ENCODE measurements at regions not wholly inside any gene's neighbourhood (a gene's known extent, or its start where the extent isn't known, plus 50 kb on each side); places are given as distances from the start of the nearest gene placed in this dataset.

GRCh38 chr7:136086712-136087111 is 109.6 kb upstream of the MTPN start:
- Histone ChIP-seq H3K36me3 (ENCODE audit: control insufficient read depth, insufficient read depth, low read length) (no peaks in the 10 kb centered on the region), H3K27me3 (ENCODE audit: control insufficient read depth, insufficient read depth, low read length) (no peaks in the 10 kb centered on the region), H3K4me3 (ENCODE audit: low read depth, low read length) (no peak overlapping the region)
- no peak for TF ChIP-seq CTCF (IDR thresholded peaks at IDR 0.05; ENCODE audit: insufficient read depth, low read length, poor library complexity, severe bottlenecking)
- peak; percentile 32 for DNase-seq (ENCODE audit: low read depth)

DNA sequence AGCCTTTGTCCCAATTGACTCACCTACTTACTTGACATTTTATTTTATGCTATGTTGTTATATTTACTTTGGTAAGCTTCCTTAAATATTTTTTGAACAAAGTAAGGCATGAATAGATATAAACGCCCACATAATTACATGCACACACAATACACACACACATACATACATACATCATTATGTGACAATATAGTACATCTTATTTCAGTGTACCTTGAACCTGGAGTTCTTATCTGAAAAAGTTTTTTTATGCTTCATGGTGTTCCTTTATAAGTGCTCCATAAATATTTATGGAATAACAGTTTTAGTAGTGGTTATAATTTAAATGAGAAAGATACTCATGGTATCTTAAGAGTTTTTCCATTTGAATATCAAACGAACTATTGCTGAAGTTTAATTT is 102.8 kb upstream of the MTPN start:
- no peak for TF ChIP-seq CTCF (IDR thresholded peaks at IDR 0.05; ENCODE audit: insufficient read depth, low read length, poor library complexity, severe bottlenecking)
- Histone ChIP-seq H3K4me3 (ENCODE audit: low read depth, low read length) (no peak overlapping the region), H3K27me3 (ENCODE audit: control insufficient read depth, insufficient read depth, low read length) (no peaks in the 10 kb centered on the region), H3K36me3 (ENCODE audit: control insufficient read depth, insufficient read depth, low read length) (no peaks in the 10 kb centered on the region)
- DNase-seq (ENCODE audit: low read depth) = no peak

DNA sequence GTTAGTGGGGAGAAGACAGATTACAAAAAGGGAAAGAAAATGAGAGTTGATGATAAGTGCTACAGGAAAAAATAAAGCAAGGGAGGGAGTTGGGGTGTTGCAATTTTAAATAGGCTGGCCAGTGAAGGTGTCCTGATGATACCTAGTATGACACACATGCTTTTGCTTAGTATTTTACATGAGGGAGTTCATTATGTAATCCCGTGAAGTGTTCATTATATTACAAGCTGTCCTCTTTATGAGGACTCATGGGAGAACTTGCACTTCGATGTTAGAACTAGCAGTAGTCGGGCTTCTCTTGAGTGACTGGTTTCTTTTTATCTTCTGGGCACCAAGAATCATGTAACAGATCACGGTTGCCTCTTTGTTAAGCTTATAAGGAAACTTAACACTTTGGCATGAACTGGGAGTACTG is 102.3 kb upstream of the MTPN start:
- H3K36me3 ChIP-seq (ENCODE audit: control insufficient read depth, insufficient read depth, low read length) = no peaks in the 10 kb centered on the region
- DNase-seq (ENCODE audit: low read depth) = no peak
- no peaks in the 10 kb centered on the region for H3K27me3 ChIP-seq (ENCODE audit: control insufficient read depth, insufficient read depth, low read length)
- no peak for TF ChIP-seq CTCF (IDR thresholded peaks at IDR 0.05; ENCODE audit: insufficient read depth, low read length, poor library complexity, severe bottlenecking)
- no peak overlapping the region for H3K4me3 ChIP-seq (ENCODE audit: low read depth, low read length)

DNA sequence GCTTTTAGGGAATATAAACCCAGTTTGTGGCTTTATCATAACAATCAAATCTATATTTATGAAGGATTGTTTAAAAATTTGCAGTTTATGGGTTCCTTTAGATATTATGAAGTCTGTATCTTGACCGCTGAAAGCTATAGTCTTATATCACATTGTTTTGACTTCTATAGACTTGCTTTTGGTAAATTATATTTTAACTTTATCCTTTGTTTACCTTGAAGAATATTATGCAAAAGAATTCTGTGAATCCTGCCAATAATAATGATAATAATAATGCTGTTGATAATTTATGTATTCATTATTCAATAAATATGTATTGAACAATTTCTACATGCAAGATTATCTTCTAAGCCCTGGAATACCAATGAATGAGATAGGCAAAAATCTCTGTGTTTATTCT is 101.9 kb upstream of the MTPN start:
- no peak for TF ChIP-seq CTCF (IDR thresholded peaks at IDR 0.05; ENCODE audit: insufficient read depth, low read length, poor library complexity, severe bottlenecking)
- no peak for DNase-seq (ENCODE audit: low read depth)
- Histone ChIP-seq H3K27me3 (ENCODE audit: control insufficient read depth, insufficient read depth, low read length) (no peaks in the 10 kb centered on the region), H3K4me3 (ENCODE audit: low read depth, low read length) (no peak overlapping the region), H3K36me3 (ENCODE audit: control insufficient read depth, insufficient read depth, low read length) (no peaks in the 10 kb centered on the region)

- no peaks in the 10 kb centered on the region for H3K27me3 ChIP-seq (ENCODE audit: control insufficient read depth, insufficient read depth, low read length)
- H3K4me3 ChIP-seq (ENCODE audit: low read depth, low read length) = no peak overlapping the region
- TF ChIP-seq CTCF (IDR thresholded peaks at IDR 0.05; ENCODE audit: insufficient read depth, low read length, poor library complexity, severe bottlenecking) = no peak
- H3K36me3 ChIP-seq (ENCODE audit: control insufficient read depth, insufficient read depth, low read length) = no peaks in the 10 kb centered on the region
- DNase-seq (ENCODE audit: low read depth) = no peak
These were observed 101.5 kb upstream of the MTPN start for GRCh38 chr7:136078630-136079029.

GRCh38 chr7:136076954-136077353 is 99.8 kb upstream of the MTPN start:
- TF ChIP-seq CTCF (IDR thresholded peaks at IDR 0.05; ENCODE audit: insufficient read depth, low read length, poor library complexity, severe bottlenecking) = no peak
- DNase-seq (ENCODE audit: low read depth) = no peak
- H3K36me3 ChIP-seq (ENCODE audit: control insufficient read depth, insufficient read depth, low read length) = no peaks in the 10 kb centered on the region
- no peak overlapping the region for H3K4me3 ChIP-seq (ENCODE audit: low read depth, low read length)
- no peaks in the 10 kb centered on the region for H3K27me3 ChIP-seq (ENCODE audit: control insufficient read depth, insufficient read depth, low read length)
